ENCODE measurements at regions not wholly inside any gene's neighbourhood (a gene's known extent, or its start where the extent isn't known, plus 50 kb on each side); places are given as distances from the start of the nearest gene placed in this dataset.

DNA sequence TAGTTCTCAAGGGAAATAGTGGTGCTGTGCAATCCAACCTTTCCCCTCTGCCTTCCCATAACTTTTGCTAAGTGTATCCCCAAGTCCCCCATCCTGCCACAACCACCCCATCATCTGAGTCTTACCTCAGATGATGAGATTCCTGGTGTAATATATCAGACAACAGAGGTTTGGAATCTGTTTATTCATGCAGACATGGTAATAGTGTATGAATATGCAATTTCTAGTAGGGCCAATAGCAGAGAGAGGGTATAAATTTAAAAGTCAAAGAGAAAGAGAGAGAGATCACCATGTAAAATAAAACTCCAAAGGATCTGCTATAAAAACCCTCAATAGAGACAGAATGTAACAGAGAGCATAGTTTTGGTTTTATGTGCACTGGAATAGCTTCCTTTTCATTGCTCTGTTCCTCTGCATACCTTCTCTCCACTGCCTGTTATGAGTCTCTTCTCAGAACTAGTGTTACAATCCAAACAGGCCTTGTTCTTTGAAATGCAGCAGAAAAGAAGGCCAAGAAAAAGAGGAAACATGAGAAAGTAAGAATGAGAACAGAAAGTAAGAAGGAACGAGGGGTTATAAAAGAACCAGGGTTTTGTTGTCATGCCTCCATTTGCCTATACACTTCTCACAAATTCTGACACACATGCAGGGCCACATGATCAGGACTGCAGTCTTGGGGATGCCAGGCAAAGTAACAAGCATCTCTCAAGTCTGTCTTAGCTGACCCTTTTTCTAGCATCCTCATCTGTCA lies 278.0 kb downstream of the CETN3 start:
- no peaks in the 10 kb centered on the region for H3K9me3 ChIP-seq
- no peak overlapping the region for H3K27ac ChIP-seq

DNA sequence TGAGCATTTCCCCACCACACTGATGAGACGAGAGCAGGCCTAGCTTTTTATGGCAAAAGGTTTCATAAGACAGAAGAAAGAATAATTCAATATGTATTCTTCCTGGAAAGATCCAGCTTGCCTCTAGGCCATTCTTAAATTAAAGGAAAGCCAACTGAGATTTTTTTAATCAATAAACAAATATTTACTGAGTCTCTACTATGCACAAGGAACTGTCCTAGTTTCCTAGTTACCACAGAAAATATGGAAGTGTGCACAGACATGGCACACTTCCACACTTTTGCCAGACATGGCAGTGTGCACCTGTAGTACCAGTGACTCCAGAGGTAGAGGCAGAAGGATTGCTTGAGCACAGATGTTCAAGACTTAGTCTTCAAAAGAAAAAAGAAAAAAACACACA lies 281.0 kb downstream of the CETN3 start:
- intact Hi-C loops (cut with DNase I; ENCODE audit: low total_unique reads), result no loop called here
- no peaks in the 10 kb centered on the region for H3K36me3 ChIP-seq

More for the DNA sequence above, 278.0 kb downstream of the CETN3 start:
- Histone ChIP-seq H3K4me3 (no peak overlapping the region), H3K4me1 (no peaks in the 10 kb centered on the region), H3K27me3 (no peaks in the 10 kb centered on the region), H3K36me3 (no peaks in the 10 kb centered on the region)
- no peak for DNase-seq (ENCODE audit: low spot score in 2 of 2)
- intact Hi-C loops (cut with DNase I; ENCODE audit: low total_unique reads), result no loop called here
- TF ChIP-seq, protein P1, sequence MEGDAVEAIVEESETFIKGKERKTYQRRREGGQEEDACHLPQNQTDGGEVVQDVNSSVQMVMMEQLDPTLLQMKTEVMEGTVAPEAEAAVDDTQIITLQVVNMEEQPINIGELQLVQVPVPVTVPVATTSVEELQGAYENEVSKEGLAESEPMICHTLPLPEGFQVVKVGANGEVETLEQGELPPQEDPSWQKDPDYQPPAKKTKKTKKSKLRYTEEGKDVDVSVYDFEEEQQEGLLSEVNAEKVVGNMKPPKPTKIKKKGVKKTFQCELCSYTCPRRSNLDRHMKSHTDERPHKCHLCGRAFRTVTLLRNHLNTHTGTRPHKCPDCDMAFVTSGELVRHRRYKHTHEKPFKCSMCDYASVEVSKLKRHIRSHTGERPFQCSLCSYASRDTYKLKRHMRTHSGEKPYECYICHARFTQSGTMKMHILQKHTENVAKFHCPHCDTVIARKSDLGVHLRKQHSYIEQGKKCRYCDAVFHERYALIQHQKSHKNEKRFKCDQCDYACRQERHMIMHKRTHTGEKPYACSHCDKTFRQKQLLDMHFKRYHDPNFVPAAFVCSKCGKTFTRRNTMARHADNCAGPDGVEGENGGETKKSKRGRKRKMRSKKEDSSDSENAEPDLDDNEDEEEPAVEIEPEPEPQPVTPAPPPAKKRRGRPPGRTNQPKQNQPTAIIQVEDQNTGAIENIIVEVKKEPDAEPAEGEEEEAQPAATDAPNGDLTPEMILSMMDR (IDR thresholded peaks at IDR 0.05), result no peak
- no peak for TF ChIP-seq POLR2AphosphoS5 (IDR thresholded peaks at IDR 0.05)
- no peak for TF ChIP-seq POLR2A (IDR thresholded peaks at IDR 0.05)

DNA sequence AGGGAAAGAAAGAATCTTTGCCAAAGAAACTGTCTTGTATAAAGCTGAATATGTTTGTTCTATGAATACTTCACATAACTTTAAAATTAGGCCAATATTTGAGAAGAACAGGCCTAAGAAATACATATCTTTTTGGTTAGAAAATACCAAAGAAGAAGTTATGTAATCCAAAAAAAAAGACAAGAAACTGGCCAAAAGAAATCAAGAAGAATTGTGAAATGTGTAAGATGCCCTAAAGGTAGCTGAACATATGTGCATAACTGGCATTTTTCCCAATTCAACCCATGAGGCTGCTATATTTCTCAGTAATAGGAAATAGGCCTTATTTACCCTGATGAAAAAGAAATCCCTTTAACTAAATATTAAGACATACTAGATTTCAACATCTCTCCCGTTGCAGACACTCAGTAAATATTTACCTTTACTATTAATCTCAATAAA lies 290.0 kb downstream of the CETN3 start:
- Histone ChIP-seq H3K27me3 (no peaks in the 10 kb centered on the region), H3K27ac (no peak overlapping the region), H3K9me3 (no peaks in the 10 kb centered on the region), H3K36me3 (no peaks in the 10 kb centered on the region), H3K4me1 (no peaks in the 10 kb centered on the region), H3K4me3 (no peak overlapping the region)
- TF ChIP-seq POLR2AphosphoS5 (IDR thresholded peaks at IDR 0.05), result no peak
- TF ChIP-seq, protein P1 (IDR thresholded peaks at IDR 0.05), result no peak
- TF ChIP-seq POLR2A (IDR thresholded peaks at IDR 0.05), result no peak
- intact Hi-C loops (cut with DNase I; ENCODE audit: low total_unique reads), result no loop called here
- no peak for DNase-seq (ENCODE audit: low spot score in 2 of 2)

More for the DNA sequence above, 281.0 kb downstream of the CETN3 start:
- DNase-seq (ENCODE audit: low spot score in 2 of 2), result no peak
- TF ChIP-seq POLR2A (IDR thresholded peaks at IDR 0.05) (no peak), POLR2AphosphoS5 (IDR thresholded peaks at IDR 0.05) (no peak)
- TF ChIP-seq, protein P1 (IDR thresholded peaks at IDR 0.05), result no peak
- no peaks in the 10 kb centered on the region for H3K9me3 ChIP-seq
- H3K4me1 ChIP-seq, result no peaks in the 10 kb centered on the region
- H3K27me3 ChIP-seq, result no peaks in the 10 kb centered on the region
- H3K27ac ChIP-seq, result no peak overlapping the region
- no peak overlapping the region for H3K4me3 ChIP-seq

DNA sequence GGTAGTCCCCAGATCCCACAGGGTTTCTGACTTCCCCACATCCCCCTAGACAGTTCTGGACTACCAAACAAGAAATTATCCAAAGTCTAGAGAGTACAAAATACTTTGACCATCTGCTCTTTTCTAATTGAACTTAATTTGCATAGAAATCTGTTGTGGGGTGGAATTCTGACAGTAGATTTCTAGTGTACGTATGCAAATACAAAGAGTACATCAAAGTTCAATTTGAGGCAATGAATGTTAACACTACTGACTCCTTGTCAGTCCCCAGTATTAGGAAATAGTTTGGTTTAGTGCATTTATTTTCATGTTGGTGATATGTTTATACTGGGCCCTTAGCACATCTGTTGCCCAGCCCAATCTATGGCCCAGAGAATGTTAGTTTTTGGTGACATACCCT lies 292.6 kb downstream of the CETN3 start:
- no peak for DNase-seq (ENCODE audit: low spot score in 2 of 2)
- Histone ChIP-seq H3K27ac (no peak overlapping the region), H3K4me1 (no peaks in the 10 kb centered on the region), H3K36me3 (no peaks in the 10 kb centered on the region), H3K4me3 (no peak overlapping the region), H3K27me3 (no peaks in the 10 kb centered on the region), H3K9me3 (no peaks in the 10 kb centered on the region)
- TF ChIP-seq POLR2AphosphoS5 (IDR thresholded peaks at IDR 0.05) (no peak), POLR2A (IDR thresholded peaks at IDR 0.05) (no peak)
- TF ChIP-seq, protein P1 (IDR thresholded peaks at IDR 0.05), result no peak
- intact Hi-C loops (cut with DNase I; ENCODE audit: low total_unique reads), result no loop called here

DNA sequence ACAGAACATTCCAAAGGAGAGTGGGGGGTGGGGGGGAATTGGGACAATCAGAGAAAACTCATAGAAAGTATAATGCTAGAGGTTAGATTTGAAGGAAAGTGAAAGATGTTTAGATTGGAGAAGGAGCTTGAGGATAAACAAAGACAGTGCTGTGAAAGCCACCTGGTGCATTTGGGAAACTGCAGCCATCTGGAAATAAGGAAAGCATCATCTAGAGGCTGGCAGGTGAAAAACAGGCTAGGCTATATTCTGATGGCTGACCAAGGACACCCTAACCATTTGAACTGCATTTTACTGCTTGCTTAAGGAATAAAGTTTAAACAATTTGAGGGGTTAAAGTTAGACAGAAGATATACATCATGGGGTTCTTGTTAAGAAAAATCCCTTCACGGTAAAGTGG lies 296.4 kb downstream of the CETN3 start:
- H3K36me3 ChIP-seq, result no peaks in the 10 kb centered on the region
- DNase-seq (ENCODE audit: low spot score in 2 of 2), result no peak
- intact Hi-C loops (cut with DNase I; ENCODE audit: low total_unique reads), result no loop called here
- no peaks in the 10 kb centered on the region for H3K9me3 ChIP-seq
- no peaks in the 10 kb centered on the region for H3K4me1 ChIP-seq
- no peak overlapping the region for H3K4me3 ChIP-seq
- H3K27ac ChIP-seq, result no peak overlapping the region
- no peaks in the 10 kb centered on the region for H3K27me3 ChIP-seq
- TF ChIP-seq, protein P1 (IDR thresholded peaks at IDR 0.05), result no peak
- TF ChIP-seq POLR2AphosphoS5 (IDR thresholded peaks at IDR 0.05), result no peak
- TF ChIP-seq POLR2A (IDR thresholded peaks at IDR 0.05), result no peak
